Panc1 (cell line): ENCODE measurements at regions not wholly inside any gene's neighbourhood (a gene's known extent, or its start where the extent isn't known, plus 50 kb on each side); places are given as distances from the start of the nearest gene placed in this dataset.
"Not testable (repeated sequence)": the region's sequence is repeated elsewhere in the genome, so short reads cannot be mapped to it uniquely, and the experiment has no call there.

Experiments used
- CTCF ChIP-seq: fragments of 450-650 bp; IDR thresholded peaks from 2 replicates; pipeline ENCODE4 v1.5.1; 2017; ENCODE audit warnings: mild to moderate bottlenecking
- POLR2AphosphoS5 ChIP-seq: IDR thresholded peaks from 2 replicates; pipeline ENCODE4 v1.6.1; 2012; ENCODE audit warnings: mild to moderate bottlenecking, low read depth, low read length, moderate library complexity
- TCF7L2 ChIP-seq: IDR thresholded peaks from 2 replicates; pipeline ENCODE4 v1.6.1; 2011; ENCODE audit warnings: mild to moderate bottlenecking, low read depth, low read length, inconsistent platforms

GRCh38 chr1:194859481-194860154 is 1673.2 kb upstream of the B3GALT2 start:
- not testable (repeated sequence) for TF ChIP-seq CTCF, TCF7L2, POLR2AphosphoS5
